H9 (cell line): ENCODE measurements at regions not wholly inside any gene's neighbourhood (a gene's known extent, or its start where the extent isn't known, plus 50 kb on each side); places are given as distances from the start of the nearest gene placed in this dataset.

Source experiments
- DNase-seq: peaks from one replicate; pipeline ENCODE4 v3.0.0-alpha.2; 2017
- H2AFZ ChIP-seq: one replicate; pipeline ENCODE4 v1.6.1; 2013; ENCODE audit warnings: mild to moderate bottlenecking, low read length, control low read depth, moderate library complexity
- H2AK5ac ChIP-seq: 2 replicates; pipeline ENCODE4 v1.6.1; 2013; ENCODE audit warnings: low read length, control low read depth, mixed read lengths; ENCODE audit not compliant: insufficient read length
- H2BK120ac ChIP-seq: one replicate; pipeline ENCODE4 v1.6.1; 2013; ENCODE audit warnings: low read depth, mild to moderate bottlenecking, low read length, control low read depth, inconsistent platforms; ENCODE audit not compliant: poor library complexity, severe bottlenecking
- H2BK12ac ChIP-seq: 2 replicates; pipeline ENCODE4 v1.6.1; 2013; ENCODE audit warnings: low read length, control low read depth, mixed read lengths, low read depth; ENCODE audit not compliant: insufficient read length
- H2BK15ac ChIP-seq: 2 replicates; pipeline ENCODE4 v1.6.1; 2013; ENCODE audit warnings: low read depth, low read length, control low read depth
- H2BK20ac ChIP-seq: one replicate; pipeline ENCODE4 v1.6.1; 2013; ENCODE audit warnings: low read depth, mild to moderate bottlenecking, low read length, control low read depth, inconsistent platforms; ENCODE audit not compliant: poor library complexity, severe bottlenecking
- H2BK5ac ChIP-seq: 2 replicates; pipeline ENCODE4 v1.6.1; 2013; ENCODE audit warnings: low read length, control low read depth, mixed read lengths; ENCODE audit not compliant: insufficient read length
- H3K14ac ChIP-seq: 2 replicates; pipeline ENCODE4 v1.6.1; 2013; ENCODE audit warnings: low read length, control low read depth; ENCODE audit not compliant: insufficient read depth
- H3K18ac ChIP-seq: 2 replicates; pipeline ENCODE4 v1.6.1; 2013; ENCODE audit warnings: low read depth, mild to moderate bottlenecking, mixed read lengths, low read length, control low read depth; ENCODE audit not compliant: insufficient read length
- H3K23ac ChIP-seq: 2 replicates; pipeline ENCODE4 v1.6.1; 2013; ENCODE audit warnings: low read length, control low read depth, mixed read lengths, low read depth; ENCODE audit not compliant: insufficient read length
- H3K23me2 ChIP-seq: 2 replicates; pipeline ENCODE4 v1.6.1; 2013; ENCODE audit warnings: low read depth, mild to moderate bottlenecking, mixed read lengths, low read length, control low read depth; ENCODE audit not compliant: insufficient read length, poor library complexity, severe bottlenecking
- H3K27ac ChIP-seq: 2 replicates; pipeline ENCODE4 v1.5.1; 2013; ENCODE audit warnings: low read length, control low read depth, mixed read lengths, low read depth; ENCODE audit not compliant: insufficient read length
- H3K27me3 ChIP-seq: 2 replicates; pipeline ENCODE4 v1.6.1; 2013; ENCODE audit warnings: low read length, control low read depth, inconsistent platforms; ENCODE audit not compliant: insufficient read depth
- H3K4ac ChIP-seq: 2 replicates; pipeline ENCODE4 v1.6.1; 2013; ENCODE audit warnings: low read depth, mild to moderate bottlenecking, control low read depth, inconsistent platforms, low read length, moderate library complexity
- H3K4me1 ChIP-seq: 2 replicates; pipeline ENCODE4 v1.6.1; 2013; ENCODE audit warnings: low read length, control low read depth, inconsistent platforms; ENCODE audit not compliant: insufficient read depth
- H3K4me2 ChIP-seq: 2 replicates; pipeline ENCODE4 v1.6.1; 2013; ENCODE audit warnings: low read length, control low read depth, mixed read lengths; ENCODE audit not compliant: insufficient read length, insufficient read depth
- H3K56ac ChIP-seq: 2 replicates; pipeline ENCODE4 v1.6.1; 2013; ENCODE audit warnings: low read depth, mild to moderate bottlenecking, mixed read lengths, low read length, control low read depth; ENCODE audit not compliant: insufficient read length
- H3K79me1 ChIP-seq: 2 replicates; pipeline ENCODE4 v1.6.1; 2013; ENCODE audit warnings: low read depth, mild to moderate bottlenecking, moderate library complexity, low read length, control low read depth, inconsistent platforms; ENCODE audit not compliant: insufficient read depth, poor library complexity, severe bottlenecking
- H3K79me2 ChIP-seq: 2 replicates; pipeline ENCODE4 v1.6.1; 2013; ENCODE audit warnings: low read length, control low read depth, inconsistent platforms; ENCODE audit not compliant: insufficient read depth
- H3K9ac ChIP-seq: 2 replicates; pipeline ENCODE4 v1.6.1; 2013; ENCODE audit warnings: low read length, control low read depth, mixed read lengths; ENCODE audit not compliant: insufficient read length; ENCODE audit errors: extremely low read depth
- H3K9me3 ChIP-seq: one replicate; pipeline ENCODE4 v1.6.1; 2013; ENCODE audit warnings: low read depth, low read length, inconsistent platforms; ENCODE audit not compliant: control insufficient read depth
- H3T11ph ChIP-seq: one replicate; pipeline ENCODE4 v1.6.1; 2013; ENCODE audit warnings: mild to moderate bottlenecking, low read length, control low read depth, inconsistent platforms
- H4K20me1 ChIP-seq: one replicate; pipeline ENCODE4 v1.6.1; 2013; ENCODE audit not compliant: control insufficient read depth, insufficient read length, insufficient read depth
- H4K5ac ChIP-seq: 2 replicates; pipeline ENCODE4 v1.6.1; 2013; ENCODE audit warnings: low read depth, mild to moderate bottlenecking, mixed read lengths, low read length, control low read depth; ENCODE audit not compliant: insufficient read length
- H4K8ac ChIP-seq: replicated peaks from 2 replicates; pipeline ENCODE4 v1.6.1; 2013; ENCODE audit warnings: low read length, control low read depth, mixed read lengths, low read depth; ENCODE audit not compliant: insufficient read length
- H4K91ac ChIP-seq: 2 replicates; pipeline ENCODE4 v1.6.1; 2013; ENCODE audit warnings: low read depth, mild to moderate bottlenecking, moderate library complexity, mixed read lengths, low read length, control low read depth; ENCODE audit not compliant: insufficient read length
- H3K27ac Mint-ChIP-seq, 3 experiments: 2 replicates in 2 of 3; 3 replicates in 1 of 3; pipeline ENCODE4 v1.8.0; 2020 to 2021; ENCODE audit warnings: mixed read lengths in 3 of 3, mild to moderate bottlenecking in 1 of 3, moderate library complexity in 1 of 3
- H3K27me3 Mint-ChIP-seq: 2 replicates; pipeline ENCODE4 v1.8.0; 2021; ENCODE audit warnings: low read depth, mild to moderate bottlenecking, moderate library complexity, mixed read lengths
- H3K36me3 Mint-ChIP-seq, 3 experiments: 2 replicates in 2 of 3; 3 replicates in 1 of 3; pipeline ENCODE4 v1.8.0; 2020 to 2021; ENCODE audit warnings: low read depth in 3 of 3, mixed read lengths in 3 of 3; ENCODE audit not compliant: insufficient read depth in 1 of 3
- H3K4me1 Mint-ChIP-seq, 2 experiments: 2 replicates each; pipeline ENCODE4 v1.8.0; 2020; ENCODE audit warnings: mixed read lengths in 2 of 2
- H3K4me3 Mint-ChIP-seq, 2 experiments: 2 replicates in 1 of 2; 3 replicates in 1 of 2; pipeline ENCODE4 v1.8.0; 2020 to 2021; ENCODE audit warnings: mild to moderate bottlenecking in 2 of 2, mixed read lengths in 2 of 2, moderate library complexity in 1 of 2
- H3K9me3 Mint-ChIP-seq, 2 experiments: 2 replicates in 1 of 2; 3 replicates in 1 of 2; pipeline ENCODE4 v1.8.0; 2020; ENCODE audit warnings: mild to moderate bottlenecking in 2 of 2, mixed read lengths in 2 of 2, moderate library complexity in 1 of 2
- WGBS: extraction: QIAGEN DNeasy Blood & Tissue Kit; methylation state at CpG from one replicate; pipeline ENCODE4 v1.1.7; 2013; ENCODE audit warnings: missing lambda C conversion rate, low lambda C conversion rate, mixed read lengths; ENCODE audit not compliant: insufficient read length; ENCODE audit errors: extremely low coverage; 5-methylcytosine and 5-hydroxymethylcytosine counted together
- TF ChIP-seq, protein P1 (sequence below): fragments of 200-600 bp; sonication (generic); conservative IDR thresholded peaks from 3 replicates; pipeline ENCODE4 v1.8.0; 2021; ENCODE audit warnings: antibody characterized with exemption, mild to moderate bottlenecking

DNA sequence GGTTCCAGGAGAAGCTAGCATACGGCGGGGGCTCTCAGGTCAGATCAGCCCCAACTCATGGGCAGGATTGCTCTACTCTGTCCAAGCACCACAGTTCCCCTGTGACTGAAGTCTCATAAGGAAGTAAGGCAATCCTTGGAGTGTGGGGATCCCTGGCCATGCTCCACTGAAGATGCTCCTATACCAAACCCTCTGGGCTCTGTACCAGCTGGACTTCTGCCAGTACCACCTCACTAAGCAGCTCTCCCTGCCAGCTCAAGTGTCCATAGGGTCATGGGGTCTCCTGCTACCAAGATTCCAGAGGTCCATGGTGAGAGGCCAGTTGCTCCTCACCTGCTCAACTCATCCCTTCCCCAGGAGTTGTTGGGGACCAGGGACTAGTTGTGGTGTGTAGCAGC is 355.7 kb upstream of the STEAP1 start:
- Mint-ChIP-seq H3K9me3 (peaks cover 4% of the 10 kb centered on the region in 2 experiments; a peak in 3 of 5 replicates), H3K36me3 (peaks cover 0 to 3% (median 0%) of the 10 kb centered on the region in 3 experiments; a peak in 1 of 7 replicates), H3K27me3 (no peaks in the 10 kb centered on the region; the same call in 1 of the 2 replicates), H3K4me1 (peaks cover 0 to 5% of the 10 kb centered on the region in 2 experiments), H3K4me3 (no peak overlapping the region), H3K27ac (no peak overlapping the region; a peak in 1 of 7 replicates)
- Histone ChIP-seq H3K9ac (no peak overlapping the region), H3K4me1 (no peaks in the 10 kb centered on the region), H2BK15ac (no peak overlapping the region), H3K4me2 (no peak overlapping the region), H3K23ac (no peak overlapping the region), H3T11ph (no peak overlapping the region), H2BK120ac (no peak overlapping the region), H3K9me3 (no peaks in the 10 kb centered on the region), H3K14ac (no peak overlapping the region), H3K27ac (no peak overlapping the region), H3K79me1 (no peaks in the 10 kb centered on the region), H4K20me1 (no peaks in the 10 kb centered on the region), H3K18ac (no peak overlapping the region), H3K4ac (no peak overlapping the region), H3K23me2 (no peaks in the 10 kb centered on the region), H2AK5ac (no peak overlapping the region), H2AFZ (no peak overlapping the region), H4K91ac (no peak overlapping the region), H3K27me3 (no peaks in the 10 kb centered on the region), H2BK20ac (no peak overlapping the region), H2BK12ac (no peak overlapping the region), H3K56ac (no peak overlapping the region), H4K5ac (no peak overlapping the region), H4K8ac (no peak overlapping the region), H2BK5ac (no peak overlapping the region), H3K79me2 (no peaks in the 10 kb centered on the region)
- no CpG with 5 or more reads among the region's 2 CpGs for WGBS
- no peak for DNase-seq
- TF ChIP-seq, protein P1, sequence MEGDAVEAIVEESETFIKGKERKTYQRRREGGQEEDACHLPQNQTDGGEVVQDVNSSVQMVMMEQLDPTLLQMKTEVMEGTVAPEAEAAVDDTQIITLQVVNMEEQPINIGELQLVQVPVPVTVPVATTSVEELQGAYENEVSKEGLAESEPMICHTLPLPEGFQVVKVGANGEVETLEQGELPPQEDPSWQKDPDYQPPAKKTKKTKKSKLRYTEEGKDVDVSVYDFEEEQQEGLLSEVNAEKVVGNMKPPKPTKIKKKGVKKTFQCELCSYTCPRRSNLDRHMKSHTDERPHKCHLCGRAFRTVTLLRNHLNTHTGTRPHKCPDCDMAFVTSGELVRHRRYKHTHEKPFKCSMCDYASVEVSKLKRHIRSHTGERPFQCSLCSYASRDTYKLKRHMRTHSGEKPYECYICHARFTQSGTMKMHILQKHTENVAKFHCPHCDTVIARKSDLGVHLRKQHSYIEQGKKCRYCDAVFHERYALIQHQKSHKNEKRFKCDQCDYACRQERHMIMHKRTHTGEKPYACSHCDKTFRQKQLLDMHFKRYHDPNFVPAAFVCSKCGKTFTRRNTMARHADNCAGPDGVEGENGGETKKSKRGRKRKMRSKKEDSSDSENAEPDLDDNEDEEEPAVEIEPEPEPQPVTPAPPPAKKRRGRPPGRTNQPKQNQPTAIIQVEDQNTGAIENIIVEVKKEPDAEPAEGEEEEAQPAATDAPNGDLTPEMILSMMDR = no peak
